ENCODE measurements at regions not wholly inside any gene's neighbourhood (a gene's known extent, or its start where the extent isn't known, plus 50 kb on each side); places are given as distances from the start of the nearest gene placed in this dataset.

GRCh38 chr1:238027366-238027765 lies 136.6 kb upstream of the ZP4 start:
- Mint-ChIP-seq H3K9me3 (peaks cover 13% of the 10 kb centered on the region), H3K4me1 (ENCODE audit: low read depth in 2 of 2) (no peaks in the 10 kb centered on the region), H3K36me3 (peaks cover 4% of the 10 kb centered on the region), H3K27me3 (no peaks in the 10 kb centered on the region), H3K27ac (no peak overlapping the region), H3K4me3 (no peak overlapping the region)
- DNase-seq (ENCODE audit: low spot score), result no peak
- no peak for ATAC-seq

- H3K36me3 Mint-ChIP-seq, result no peaks in the 10 kb centered on the region
- no peak for DNase-seq (ENCODE audit: low spot score)
- no peak overlapping the region for H3K4me3 Mint-ChIP-seq
- H3K9me3 Mint-ChIP-seq, result peaks cover 16% of the 10 kb centered on the region
- H3K27ac Mint-ChIP-seq, result no peak overlapping the region
- H3K4me1 Mint-ChIP-seq (ENCODE audit: low read depth in 2 of 2), result no peaks in the 10 kb centered on the region
- H3K27me3 Mint-ChIP-seq, result no peaks in the 10 kb centered on the region
- no peak for ATAC-seq
These were observed 132.4 kb upstream of the ZP4 start for GRCh38 chr1:238023137-238023536.

GRCh38 chr1:238018214-238018613 lies 127.5 kb upstream of the ZP4 start:
- Mint-ChIP-seq H3K27ac (no peak overlapping the region), H3K9me3 (peaks cover 31% of the 10 kb centered on the region), H3K4me3 (no peak overlapping the region), H3K27me3 (no peaks in the 10 kb centered on the region), H3K4me1 (ENCODE audit: low read depth in 2 of 2) (no peaks in the 10 kb centered on the region), H3K36me3 (peaks cover 5% of the 10 kb centered on the region)
- ATAC-seq, result no peak
- no peak for DNase-seq (ENCODE audit: low spot score)

GRCh38 chr1:238006779-238007178 lies 116.1 kb upstream of the ZP4 start:
- H3K4me1 Mint-ChIP-seq (ENCODE audit: low read depth in 2 of 2), result no peaks in the 10 kb centered on the region
- no peak overlapping the region for H3K4me3 Mint-ChIP-seq
- ATAC-seq, result no peak
- DNase-seq (ENCODE audit: low spot score), result no peak
- no peaks in the 10 kb centered on the region for H3K36me3 Mint-ChIP-seq
- no peaks in the 10 kb centered on the region for H3K27me3 Mint-ChIP-seq
- H3K9me3 Mint-ChIP-seq, result peaks cover 8% of the 10 kb centered on the region
- no peak overlapping the region for H3K27ac Mint-ChIP-seq

GRCh38 chr1:238005116-238005515 lies 114.4 kb upstream of the ZP4 start:
- ATAC-seq (no peak), DNase-seq (ENCODE audit: low spot score) (no peak)
- H3K4me3 Mint-ChIP-seq, result no peak overlapping the region
- no peaks in the 10 kb centered on the region for H3K36me3 Mint-ChIP-seq
- no peak overlapping the region for H3K27ac Mint-ChIP-seq
- H3K27me3 Mint-ChIP-seq, result no peaks in the 10 kb centered on the region
- no peaks in the 10 kb centered on the region for H3K4me1 Mint-ChIP-seq (ENCODE audit: low read depth in 2 of 2)
- H3K9me3 Mint-ChIP-seq, result peaks cover 12% of the 10 kb centered on the region

- Mint-ChIP-seq H3K9me3 (peaks cover 11% of the 10 kb centered on the region), H3K4me1 (ENCODE audit: low read depth in 2 of 2) (no peaks in the 10 kb centered on the region), H3K27me3 (no peaks in the 10 kb centered on the region), H3K27ac (no peak overlapping the region), H3K36me3 (no peaks in the 10 kb centered on the region), H3K4me3 (no peak overlapping the region)
- no peak for ATAC-seq
- DNase-seq (ENCODE audit: low spot score), result no peak
These were observed 111.1 kb upstream of the ZP4 start for GRCh38 chr1:238001818-238002217.

- Mint-ChIP-seq H3K36me3 (no peaks in the 10 kb centered on the region), H3K27me3 (no peaks in the 10 kb centered on the region), H3K9me3 (peaks cover 11% of the 10 kb centered on the region), H3K27ac (no peak overlapping the region), H3K4me3 (no peak overlapping the region), H3K4me1 (ENCODE audit: low read depth in 2 of 2) (no peaks in the 10 kb centered on the region)
- no peak for DNase-seq (ENCODE audit: low spot score)
- no peak for ATAC-seq
These were observed 108.8 kb upstream of the ZP4 start for GRCh38 chr1:237999426-238000052.

- no peaks in the 10 kb centered on the region for H3K27me3 Mint-ChIP-seq
- DNase-seq (ENCODE audit: low spot score) (no peak), ATAC-seq (no peak)
- no peak overlapping the region for H3K27ac Mint-ChIP-seq
- no peaks in the 10 kb centered on the region for H3K36me3 Mint-ChIP-seq
- no peaks in the 10 kb centered on the region for H3K4me1 Mint-ChIP-seq (ENCODE audit: low read depth in 2 of 2)
- H3K4me3 Mint-ChIP-seq, result no peak overlapping the region
- H3K9me3 Mint-ChIP-seq, result peaks cover 8% of the 10 kb centered on the region
These were observed 107.9 kb upstream of the ZP4 start for GRCh38 chr1:237998581-237998980.

GRCh38 chr1:237983496-237983895 lies 92.8 kb upstream of the ZP4 start:
- Mint-ChIP-seq H3K27me3 (no peaks in the 10 kb centered on the region), H3K27ac (no peak overlapping the region), H3K9me3 (peaks cover under 1% of the 10 kb centered on the region), H3K36me3 (no peaks in the 10 kb centered on the region), H3K4me3 (no peak overlapping the region), H3K4me1 (ENCODE audit: low read depth in 2 of 2) (no peaks in the 10 kb centered on the region)
- no peak for DNase-seq (ENCODE audit: low spot score)
- no peak for ATAC-seq

GRCh38 chr1:237981223-237981622 lies 90.5 kb upstream of the ZP4 start:
- no peak for ATAC-seq

GRCh38 chr1:237976331-237976730 lies 85.6 kb upstream of the ZP4 start:
- H3K4me3 Mint-ChIP-seq, result no peak overlapping the region
- ATAC-seq (no peak), DNase-seq (ENCODE audit: low spot score) (no peak)
- H3K4me1 Mint-ChIP-seq (ENCODE audit: low read depth in 2 of 2), result no peaks in the 10 kb centered on the region
- no peak overlapping the region for H3K27ac Mint-ChIP-seq
- peaks cover 4% of the 10 kb centered on the region for H3K9me3 Mint-ChIP-seq
- no peaks in the 10 kb centered on the region for H3K27me3 Mint-ChIP-seq
- no peaks in the 10 kb centered on the region for H3K36me3 Mint-ChIP-seq

More at GRCh38 chr1:237981223-237981622, 90.5 kb upstream of the ZP4 start:
- no peak overlapping the region for H3K27ac Mint-ChIP-seq
- DNase-seq (ENCODE audit: low spot score), result no peak
- no peaks in the 10 kb centered on the region for H3K4me1 Mint-ChIP-seq (ENCODE audit: low read depth in 2 of 2)
- H3K4me3 Mint-ChIP-seq, result no peak overlapping the region
- H3K36me3 Mint-ChIP-seq, result no peaks in the 10 kb centered on the region
- peaks cover 2% of the 10 kb centered on the region for H3K9me3 Mint-ChIP-seq
- no peaks in the 10 kb centered on the region for H3K27me3 Mint-ChIP-seq

- DNase-seq (ENCODE audit: low spot score) (no peak), ATAC-seq (no peak)
- no peak overlapping the region for H3K27ac Mint-ChIP-seq
- H3K27me3 Mint-ChIP-seq, result no peaks in the 10 kb centered on the region
- peaks cover 6% of the 10 kb centered on the region for H3K9me3 Mint-ChIP-seq
- H3K4me3 Mint-ChIP-seq, result no peak overlapping the region
- no peaks in the 10 kb centered on the region for H3K4me1 Mint-ChIP-seq (ENCODE audit: low read depth in 2 of 2)
- H3K36me3 Mint-ChIP-seq, result no peaks in the 10 kb centered on the region
These were observed 85.2 kb upstream of the ZP4 start for GRCh38 chr1:237975903-237976302.

GRCh38 chr1:237975376-237975775 lies 84.7 kb upstream of the ZP4 start:
- Mint-ChIP-seq H3K4me1 (ENCODE audit: low read depth in 2 of 2) (no peaks in the 10 kb centered on the region), H3K36me3 (no peaks in the 10 kb centered on the region), H3K4me3 (no peak overlapping the region), H3K27ac (no peak overlapping the region), H3K27me3 (no peaks in the 10 kb centered on the region), H3K9me3 (peaks cover 7% of the 10 kb centered on the region)
- ATAC-seq, result no peak
- no peak for DNase-seq (ENCODE audit: low spot score)

- no peak overlapping the region for H3K27ac Mint-ChIP-seq
- H3K4me1 Mint-ChIP-seq (ENCODE audit: low read depth in 2 of 2), result no peaks in the 10 kb centered on the region
- DNase-seq (ENCODE audit: low spot score), result no peak
- no peak overlapping the region for H3K4me3 Mint-ChIP-seq
- no peak for ATAC-seq
- H3K9me3 Mint-ChIP-seq, result peaks cover 11% of the 10 kb centered on the region
- no peaks in the 10 kb centered on the region for H3K27me3 Mint-ChIP-seq
- no peaks in the 10 kb centered on the region for H3K36me3 Mint-ChIP-seq
These were observed 81.5 kb upstream of the ZP4 start for GRCh38 chr1:237972186-237972585.

- Mint-ChIP-seq H3K36me3 (no peaks in the 10 kb centered on the region), H3K4me3 (no peak overlapping the region), H3K4me1 (ENCODE audit: low read depth in 2 of 2) (no peaks in the 10 kb centered on the region), H3K27me3 (no peaks in the 10 kb centered on the region), H3K27ac (no peak overlapping the region), H3K9me3 (peaks cover 8% of the 10 kb centered on the region)
- ATAC-seq (no peak), DNase-seq (ENCODE audit: low spot score) (no peak)
These were observed 72.3 kb upstream of the ZP4 start for GRCh38 chr1:237962985-237963384.

Measured in natural killer cell treated with Interleukin-12 subunit alpha and Interleukin-12 subunit beta and Interleukin-15 and Interleukin-18, amount 100 ng/mL, for 72 hours (primary cell).